Psoas muscle (tissue), 7 donors: ENCODE measurements at regions not wholly inside any gene's neighbourhood (a gene's known extent, or its start where the extent isn't known, plus 50 kb on each side); places are given as distances from the start of the nearest gene placed in this dataset.
"Not testable (repeated sequence)": the region's sequence is repeated elsewhere in the genome, so short reads cannot be mapped to it uniquely, and the experiment has no call there.

Source experiments
- ATAC-seq, 4 donors: fragments of 200-7000 bp; cut with Tn5 transposase; one replicate each; pipeline ENCODE4 v1.9.1; 2020; ENCODE audit warnings: moderate library complexity in 3 of 4, mild to moderate bottlenecking in 2 of 4
- DNase-seq, 2 donors: peaks; one replicate each; pipeline ENCODE4 v3.0.0-alpha.2; 2020
- H3K27ac ChIP-seq: fragments of 200-600 bp; one replicate; pipeline ENCODE4 v1.8.0; 2022
- H3K27me3 ChIP-seq, 3 donors: fragments of 200-600 bp in 1 of 3; one replicate each; pipeline versions ENCODE4 v1.6.1 to v1.8.0; 2013 to 2022; ENCODE audit warnings: low read length in 2 of 3, mild to moderate bottlenecking in 2 of 3, moderate library complexity in 1 of 3; ENCODE audit not compliant: insufficient read depth in 3 of 3
- H3K36me3 ChIP-seq, 2 donors: fragments of 200-600 bp in 1 of 2; one replicate each; pipeline versions ENCODE4 v1.6.1 to v1.8.0; 2013 to 2022; ENCODE audit warnings: low read depth in 1 of 2, mild to moderate bottlenecking in 1 of 2, moderate library complexity in 1 of 2; ENCODE audit not compliant: insufficient read depth in 1 of 2
- H3K4me1 ChIP-seq: fragments of 200-600 bp; one replicate; pipeline ENCODE4 v1.8.0; 2022
- H3K4me3 ChIP-seq: fragments of 200-600 bp; one replicate; pipeline ENCODE4 v1.8.0; 2022; ENCODE audit warnings: mild to moderate bottlenecking
- H3K9me3 ChIP-seq: fragments of 200-600 bp; one replicate; pipeline ENCODE4 v1.8.0; 2022
- CTCF ChIP-seq: fragments of 200-600 bp; IDR thresholded peaks from one replicate; pipeline ENCODE4 v1.8.0; 2022; ENCODE audit warnings: antibody characterized with exemption
- whole genome bisulfite sequencing, 3 donors: extraction: QIAGEN DNeasy Blood & Tissue Kit; methylation state at CpG; one replicate each; pipeline versions ENCODE4 v1.1.6 to v1.1.7; 2013; 5-methylcytosine and 5-hydroxymethylcytosine counted together
- intact Hi-C, 2 donors: fragments of 100-400 bp; cut with DNase I; formaldehyde crosslinking; loops; one replicate each; pipeline versions ENCODE4 v1.11.0 to v1.14.2; 2022
- donor health status: healthy with polysubstance abuse.
- donor health status: DM: no; HTN: no; CAD: no; lungs with moderate emphysema.
- donor health status: Bipolar disorder and iron deficiency.
- donor health status: healthy.
- donor health status: DM: yes; HTN: yes; CAD: no.
- donor health status: DM: no; HTN: no; CAD: no.
- donor health status: DM: yes; HTN: yes; CAD: no.

GRCh38 chr2:167719410-167719809 lies 528.0 kb downstream of the STK39 start:
- Histone ChIP-seq H3K4me1 (no peaks in the 10 kb centered on the region), H3K9me3 (no peaks in the 10 kb centered on the region), H3K36me3 (no peaks in the 10 kb centered on the region), H3K27ac (no peak overlapping the region), H3K27me3 (no peaks in the 10 kb centered on the region), H3K4me3 (no peak overlapping the region)
- WGBS, 3 donors = 78 to 93% (median 79%) methylated on average over 4 of the region's 4 CpGs
- no peak for ATAC-seq
- no peak for DNase-seq
- TF ChIP-seq CTCF = no peak
- intact Hi-C loops = no loop called here

GRCh38 chr2:167718560-167718959 lies 528.8 kb downstream of the STK39 start:
- TF ChIP-seq CTCF = no peak

GRCh38 chr2:167715932-167716331 lies 531.5 kb downstream of the STK39 start:
- Histone ChIP-seq H3K4me3 (no peak overlapping the region), H3K27me3 (no peaks in the 10 kb centered on the region), H3K4me1 (no peaks in the 10 kb centered on the region), H3K9me3 (no peaks in the 10 kb centered on the region), H3K36me3 (no peaks in the 10 kb centered on the region), H3K27ac (no peak overlapping the region)
- intact Hi-C loops = no loop called here
- 82 to 86% (median 83%) methylated on average over 26 to 29 of the region's 29 CpGs for WGBS, 3 donors
- peak in 1 of 2 donors; percentile 14 for DNase-seq
- TF ChIP-seq CTCF = no peak
- ATAC-seq = no peak

More at GRCh38 chr2:167718560-167718959, 528.8 kb downstream of the STK39 start:
- Histone ChIP-seq H3K9me3 (no peaks in the 10 kb centered on the region), H3K4me1 (no peaks in the 10 kb centered on the region), H3K27me3 (no peaks in the 10 kb centered on the region), H3K36me3 (no peaks in the 10 kb centered on the region), H3K4me3 (no peak overlapping the region), H3K27ac (no peak overlapping the region)
- ATAC-seq (no peak), DNase-seq (no peak)
- intact Hi-C loops = no loop called here
- 95 to 96% (median 96%) methylated on average over 1 of the region's 1 CpG for WGBS, 3 donors

- 71 to 89% (median 85%) methylated on average over 4 of the region's 4 CpGs for WGBS, 3 donors
- H3K4me3 ChIP-seq, H3K27ac ChIP-seq, ATAC-seq, H3K4me1 ChIP-seq, intact Hi-C loops, H3K36me3 ChIP-seq, H3K9me3 ChIP-seq, DNase-seq, H3K27me3 ChIP-seq: not testable (repeated sequence)
These were observed 531.9 kb downstream of the STK39 start for GRCh38 chr2:167715498-167715897.

- H3K9me3 ChIP-seq = no peaks in the 10 kb centered on the region
- H3K4me1 ChIP-seq = no peaks in the 10 kb centered on the region
- no peak for ATAC-seq
- H3K36me3 ChIP-seq = no peaks in the 10 kb centered on the region
- H3K4me3 ChIP-seq = no peak overlapping the region
- no peak overlapping the region for H3K27ac ChIP-seq
- no peak for DNase-seq
- WGBS, 3 donors = 93 to 95% (median 94%) methylated on average over 1 of the region's 1 CpG
- TF ChIP-seq CTCF = no peak
- intact Hi-C loops = no loop called here
- no peaks in the 10 kb centered on the region for H3K27me3 ChIP-seq
These were observed 535.1 kb downstream of the STK39 start for GRCh38 chr2:167712275-167712674.
